Activated B cell treated with CpG ODN at 0.5 μM for 24 hours (primary cell): ENCODE measurements at regions not wholly inside any gene's neighbourhood (a gene's known extent, or its start where the extent isn't known, plus 50 kb on each side); places are given as distances from the start of the nearest gene placed in this dataset.

Experiments
- ATAC-seq: fragments of 200-7000 bp; cut with Tn5 transposase; one replicate; pipeline ENCODE4 v1.10.0; 2021; ENCODE audit warnings: low read depth, mild to moderate bottlenecking, moderate library complexity
- CTCF ChIA-PET: fragments of 350-600 bp; sonication (Branson Sonifier 250); formaldehyde crosslinking; loops from one replicate; lab custom pipeline; 2021; ENCODE audit warnings: antibody characterized with exemption; lab: Charles Lee
- POLR2A ChIA-PET: fragments of 350-600 bp; sonication (Branson Sonifier 250); formaldehyde crosslinking; loops from one replicate; lab custom pipeline; 2021; ENCODE audit warnings: antibody characterized with exemption; lab: Charles Lee
- DNase-seq: peaks from one replicate; pipeline ENCODE4 v3.0.0; 2022
- H3K27ac Mint-ChIP-seq: one replicate; pipeline ENCODE4 v1.8.0; 2020; ENCODE audit warnings: mixed read lengths
- H3K27me3 Mint-ChIP-seq: one replicate; pipeline ENCODE4 v1.8.0; 2021; ENCODE audit warnings: mixed read lengths
- H3K36me3 Mint-ChIP-seq: one replicate; pipeline ENCODE4 v1.8.0; 2021; ENCODE audit warnings: low read depth, mixed read lengths
- H3K4me1 Mint-ChIP-seq: one replicate; pipeline ENCODE4 v1.8.0; 2021; ENCODE audit warnings: mixed read lengths
- H3K4me3 Mint-ChIP-seq: one replicate; pipeline ENCODE4 v1.8.0; 2020; ENCODE audit warnings: mild to moderate bottlenecking, mixed read lengths
- H3K9me3 Mint-ChIP-seq: one replicate; pipeline ENCODE4 v1.8.0; 2020; ENCODE audit warnings: mixed read lengths
- CTCF ChIP-seq: fragments of 200-600 bp; IDR thresholded peaks from one replicate; pipeline ENCODE4 v1.8.0; 2022; ENCODE audit warnings: antibody characterized with exemption, mild to moderate bottlenecking
- intact Hi-C: fragments of 100-400 bp; cut with micrococcal nuclease; formaldehyde crosslinking; loops from one replicate; pipeline ENCODE4 v1.15.1; 2024

GRCh38 chr9:87799503-87799902 is 73.6 kb downstream of the CTSL start:
- ChIA-PET CTCF (no interaction called here), POLR2A (no interaction called here)
- H3K36me3 Mint-ChIP-seq: no peaks in the 10 kb centered on the region
- DNase-seq (no peak), ATAC-seq (no peak)
- TF ChIP-seq CTCF: no peak
- intact Hi-C loops: no loop called here
- H3K27me3 Mint-ChIP-seq: no peaks in the 10 kb centered on the region
- no peaks in the 10 kb centered on the region for H3K9me3 Mint-ChIP-seq
- no peaks in the 10 kb centered on the region for H3K4me1 Mint-ChIP-seq
- H3K4me3 Mint-ChIP-seq: no peak overlapping the region
- no peak overlapping the region for H3K27ac Mint-ChIP-seq

- H3K4me1 Mint-ChIP-seq: no peaks in the 10 kb centered on the region
- no peaks in the 10 kb centered on the region for H3K9me3 Mint-ChIP-seq
- H3K27me3 Mint-ChIP-seq: no peaks in the 10 kb centered on the region
- H3K36me3 Mint-ChIP-seq: no peaks in the 10 kb centered on the region
- ATAC-seq (no peak), DNase-seq (no peak)
- intact Hi-C loops: no loop called here
- no peak overlapping the region for H3K27ac Mint-ChIP-seq
- TF ChIP-seq CTCF: no peak
- POLR2A ChIA-PET: no interaction called here
- CTCF ChIA-PET: no interaction called here
- H3K4me3 Mint-ChIP-seq: no peak overlapping the region
Measured at GRCh38 chr9:87800456-87800855, 74.5 kb downstream of the CTSL start.

GRCh38 chr9:87801013-87801412 is 75.1 kb downstream of the CTSL start:
- POLR2A ChIA-PET: no interaction called here
- ATAC-seq (no peak), DNase-seq (no peak)
- no peak for TF ChIP-seq CTCF
- Mint-ChIP-seq H3K36me3 (no peaks in the 10 kb centered on the region), H3K9me3 (no peaks in the 10 kb centered on the region), H3K27ac (no peak overlapping the region), H3K4me1 (no peaks in the 10 kb centered on the region), H3K4me3 (no peak overlapping the region), H3K27me3 (no peaks in the 10 kb centered on the region)
- CTCF ChIA-PET: no interaction called here
- intact Hi-C loops: no loop called here

- no peak for DNase-seq
- ChIA-PET CTCF (no interaction called here), POLR2A (no interaction called here)
- H3K9me3 Mint-ChIP-seq: no peaks in the 10 kb centered on the region
- H3K27me3 Mint-ChIP-seq: no peaks in the 10 kb centered on the region
- intact Hi-C loops: no loop called here
- no peaks in the 10 kb centered on the region for H3K36me3 Mint-ChIP-seq
- no peak overlapping the region for H3K4me3 Mint-ChIP-seq
- no peak overlapping the region for H3K27ac Mint-ChIP-seq
- ATAC-seq: no peak
- no peaks in the 10 kb centered on the region for H3K4me1 Mint-ChIP-seq
- TF ChIP-seq CTCF: no peak
Measured at GRCh38 chr9:87803166-87803565, 77.2 kb downstream of the CTSL start.

DNA sequence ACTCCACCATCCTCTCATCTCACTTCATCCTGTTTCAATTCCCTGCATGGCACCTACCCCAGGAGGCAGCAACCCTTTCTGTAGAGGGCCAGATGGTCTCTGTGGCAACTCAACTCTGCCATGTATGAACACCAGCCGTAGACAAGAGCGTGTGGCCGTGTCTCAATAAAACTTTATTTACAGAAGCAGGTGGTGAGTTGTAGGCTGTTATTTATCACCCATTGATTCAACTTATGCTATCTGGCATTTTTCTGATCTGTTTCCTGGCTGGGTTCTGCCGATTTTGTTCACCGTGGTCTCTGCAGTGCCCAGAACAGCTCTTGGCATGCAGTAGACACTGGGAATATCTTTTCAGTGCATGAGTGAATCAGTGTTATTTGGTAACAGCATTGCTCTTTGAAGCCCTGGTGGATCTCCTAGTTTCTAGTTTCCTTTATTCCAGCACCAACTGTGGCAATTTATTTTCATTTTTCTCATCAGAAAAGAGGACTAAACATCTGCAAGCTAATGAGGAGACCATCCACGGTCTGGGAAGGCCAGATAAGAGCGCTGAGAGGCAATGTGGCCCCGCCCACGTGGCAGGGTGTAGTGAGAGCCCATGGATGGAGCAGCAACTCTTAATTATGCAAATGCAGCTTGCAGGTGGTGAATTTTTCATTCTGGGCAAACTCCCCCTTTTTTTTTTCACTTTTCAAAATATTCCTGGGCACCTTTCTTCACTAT is 77.9 kb downstream of the CTSL start:
- TF ChIP-seq CTCF: no peak
- POLR2A ChIA-PET: no interaction called here

More for the DNA sequence above, 77.9 kb downstream of the CTSL start:
- Mint-ChIP-seq H3K4me1 (no peaks in the 10 kb centered on the region), H3K27me3 (no peaks in the 10 kb centered on the region), H3K4me3 (no peak overlapping the region), H3K36me3 (no peaks in the 10 kb centered on the region), H3K27ac (no peak overlapping the region), H3K9me3 (no peaks in the 10 kb centered on the region)
- DNase-seq (no peak), ATAC-seq (no peak)
- intact Hi-C loops: no loop called here
- CTCF ChIA-PET: no interaction called here
